ENCODE measurements at regions not wholly inside any gene's neighbourhood (a gene's known extent, or its start where the extent isn't known, plus 50 kb on each side); places are given as distances from the start of the nearest gene placed in this dataset.

DNA sequence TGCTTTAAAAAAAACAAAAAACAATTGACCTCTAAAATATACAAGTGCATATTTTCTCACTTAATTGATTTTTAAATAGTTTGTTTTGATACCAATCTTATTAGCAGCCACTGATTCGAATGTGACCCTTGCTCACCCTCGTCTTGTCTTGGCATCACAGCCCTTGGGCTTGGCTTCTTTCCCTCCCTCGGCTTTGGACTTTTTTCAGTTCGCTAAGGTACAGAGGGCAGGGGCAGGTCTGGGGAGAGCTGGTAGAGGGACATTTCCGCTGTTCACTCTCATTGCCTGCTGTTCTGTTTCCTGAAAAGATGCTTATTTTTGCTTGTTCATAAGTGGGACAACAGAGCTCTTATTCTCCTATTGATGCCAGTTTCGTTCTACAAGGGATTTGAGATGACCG lies 88.5 kb upstream of the RPS6KA3 start:
- TF ChIP-seq, protein P1, sequence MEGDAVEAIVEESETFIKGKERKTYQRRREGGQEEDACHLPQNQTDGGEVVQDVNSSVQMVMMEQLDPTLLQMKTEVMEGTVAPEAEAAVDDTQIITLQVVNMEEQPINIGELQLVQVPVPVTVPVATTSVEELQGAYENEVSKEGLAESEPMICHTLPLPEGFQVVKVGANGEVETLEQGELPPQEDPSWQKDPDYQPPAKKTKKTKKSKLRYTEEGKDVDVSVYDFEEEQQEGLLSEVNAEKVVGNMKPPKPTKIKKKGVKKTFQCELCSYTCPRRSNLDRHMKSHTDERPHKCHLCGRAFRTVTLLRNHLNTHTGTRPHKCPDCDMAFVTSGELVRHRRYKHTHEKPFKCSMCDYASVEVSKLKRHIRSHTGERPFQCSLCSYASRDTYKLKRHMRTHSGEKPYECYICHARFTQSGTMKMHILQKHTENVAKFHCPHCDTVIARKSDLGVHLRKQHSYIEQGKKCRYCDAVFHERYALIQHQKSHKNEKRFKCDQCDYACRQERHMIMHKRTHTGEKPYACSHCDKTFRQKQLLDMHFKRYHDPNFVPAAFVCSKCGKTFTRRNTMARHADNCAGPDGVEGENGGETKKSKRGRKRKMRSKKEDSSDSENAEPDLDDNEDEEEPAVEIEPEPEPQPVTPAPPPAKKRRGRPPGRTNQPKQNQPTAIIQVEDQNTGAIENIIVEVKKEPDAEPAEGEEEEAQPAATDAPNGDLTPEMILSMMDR (conservative IDR thresholded peaks at IDR 0.05; ENCODE audit: low read length), result no peak
- TF ChIP-seq EZH2phosphoT487 (IDR thresholded peaks at IDR 0.05; ENCODE audit: borderline replicate concordance, low read depth, low read length), result no peak
